ENCODE measurements at regions not wholly inside any gene's neighbourhood (a gene's known extent, or its start where the extent isn't known, plus 50 kb on each side); places are given as distances from the start of the nearest gene placed in this dataset.
"Not testable (repeated sequence)": the region's sequence is repeated elsewhere in the genome, so short reads cannot be mapped to it uniquely, and the experiment has no call there.

DNA sequence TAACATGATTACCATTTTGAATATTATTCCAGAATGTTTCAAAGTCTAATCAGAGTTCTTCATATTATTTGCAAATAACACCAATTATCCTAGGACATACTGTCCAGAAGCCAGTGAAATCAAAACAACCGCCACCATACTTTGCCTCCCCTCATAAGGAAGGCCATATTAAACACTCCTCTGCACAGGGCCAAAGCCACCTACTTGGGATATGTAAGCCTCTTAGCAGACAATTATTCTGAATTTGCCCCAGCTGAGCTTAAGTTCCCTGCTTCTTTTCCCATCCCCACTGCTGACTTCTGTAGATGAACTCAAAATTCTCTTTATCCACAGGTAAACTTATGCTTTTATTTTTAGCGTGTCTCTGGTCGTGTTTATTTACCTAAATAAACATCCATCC lies 374.0 kb downstream of the KIF2B start:
- Histone ChIP-seq H3K4me3 (ENCODE audit: low read depth, low read length) (no peak overlapping the region), H3K9ac (no peak overlapping the region), H3K4me1 (no peaks in the 10 kb centered on the region), H3K9me3 (ENCODE audit: control insufficient read depth, low read length) (no peaks in the 10 kb centered on the region), H3K4me2 (ENCODE audit: low read length) (no peak overlapping the region), H3K79me2 (no peaks in the 10 kb centered on the region), H3K36me3 (ENCODE audit: control insufficient read depth, insufficient read depth, low read length) (no peaks in the 10 kb centered on the region), H3K27me3 (ENCODE audit: control insufficient read depth, insufficient read depth, low read length) (no peaks in the 10 kb centered on the region), H2AFZ (no peak overlapping the region), H3K27ac (no peak overlapping the region)
- TF ChIP-seq, protein P1, sequence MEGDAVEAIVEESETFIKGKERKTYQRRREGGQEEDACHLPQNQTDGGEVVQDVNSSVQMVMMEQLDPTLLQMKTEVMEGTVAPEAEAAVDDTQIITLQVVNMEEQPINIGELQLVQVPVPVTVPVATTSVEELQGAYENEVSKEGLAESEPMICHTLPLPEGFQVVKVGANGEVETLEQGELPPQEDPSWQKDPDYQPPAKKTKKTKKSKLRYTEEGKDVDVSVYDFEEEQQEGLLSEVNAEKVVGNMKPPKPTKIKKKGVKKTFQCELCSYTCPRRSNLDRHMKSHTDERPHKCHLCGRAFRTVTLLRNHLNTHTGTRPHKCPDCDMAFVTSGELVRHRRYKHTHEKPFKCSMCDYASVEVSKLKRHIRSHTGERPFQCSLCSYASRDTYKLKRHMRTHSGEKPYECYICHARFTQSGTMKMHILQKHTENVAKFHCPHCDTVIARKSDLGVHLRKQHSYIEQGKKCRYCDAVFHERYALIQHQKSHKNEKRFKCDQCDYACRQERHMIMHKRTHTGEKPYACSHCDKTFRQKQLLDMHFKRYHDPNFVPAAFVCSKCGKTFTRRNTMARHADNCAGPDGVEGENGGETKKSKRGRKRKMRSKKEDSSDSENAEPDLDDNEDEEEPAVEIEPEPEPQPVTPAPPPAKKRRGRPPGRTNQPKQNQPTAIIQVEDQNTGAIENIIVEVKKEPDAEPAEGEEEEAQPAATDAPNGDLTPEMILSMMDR (IDR thresholded peaks at IDR 0.05) = no peak

DNA sequence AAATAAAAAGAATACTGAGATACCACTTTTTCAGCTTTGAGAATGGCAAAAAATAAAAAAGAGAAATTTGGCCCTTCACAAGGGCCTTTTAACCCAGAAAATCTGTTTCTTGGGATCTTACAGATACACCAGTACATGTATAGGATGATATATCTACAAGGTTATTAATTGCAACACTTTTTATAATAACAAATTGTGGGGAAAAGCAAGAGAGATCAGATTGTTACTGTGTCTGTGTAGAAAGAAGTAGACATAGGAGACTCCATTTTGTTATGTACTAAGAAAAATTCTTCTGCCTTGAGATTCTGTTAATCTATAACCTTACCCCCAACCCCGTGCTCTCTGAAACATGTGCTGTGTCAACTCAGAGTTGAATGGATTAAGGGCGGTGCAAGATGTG lies 378.7 kb downstream of the KIF2B start:
- not testable (repeated sequence) for H3K27me3 ChIP-seq (ENCODE audit: control insufficient read depth, insufficient read depth, low read length); H3K9ac ChIP-seq; H3K36me3 ChIP-seq (ENCODE audit: control insufficient read depth, insufficient read depth, low read length); H3K4me2 ChIP-seq (ENCODE audit: low read length); H3K9me3 ChIP-seq (ENCODE audit: control insufficient read depth, low read length); H3K4me3 ChIP-seq (ENCODE audit: low read depth, low read length); H3K79me2 ChIP-seq; H3K27ac ChIP-seq; H3K4me1 ChIP-seq; H2AFZ ChIP-seq

DNA sequence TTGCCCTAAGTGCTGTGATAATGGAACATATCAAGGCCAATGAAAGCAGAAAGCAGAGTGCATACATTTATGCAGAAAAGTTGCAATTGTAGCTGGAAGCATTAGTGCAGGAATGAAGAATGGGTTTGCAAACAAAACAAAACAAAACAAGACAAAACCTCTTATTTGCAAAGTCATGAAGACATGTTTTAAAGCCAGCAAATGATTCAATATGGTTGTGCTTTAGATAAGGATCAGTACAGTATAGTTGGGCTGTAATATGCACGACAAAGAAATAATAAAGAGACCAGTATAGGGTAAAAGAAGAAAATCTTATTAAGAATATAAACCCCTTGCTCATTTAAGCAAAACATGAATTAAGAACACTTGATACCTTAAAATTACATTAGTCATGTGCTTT lies 398.1 kb downstream of the KIF2B start:
- Histone ChIP-seq H3K27ac (no peak overlapping the region), H3K27me3 (ENCODE audit: control insufficient read depth, insufficient read depth, low read length) (no peaks in the 10 kb centered on the region), H3K4me3 (ENCODE audit: low read depth, low read length) (no peak overlapping the region), H3K4me1 (no peaks in the 10 kb centered on the region), H2AFZ (no peak overlapping the region), H3K36me3 (ENCODE audit: control insufficient read depth, insufficient read depth, low read length) (no peaks in the 10 kb centered on the region), H3K9ac (no peak overlapping the region), H3K4me2 (ENCODE audit: low read length) (no peak overlapping the region), H3K79me2 (no peaks in the 10 kb centered on the region), H3K9me3 (ENCODE audit: control insufficient read depth, low read length) (no peaks in the 10 kb centered on the region)
- TF ChIP-seq, protein P1 (IDR thresholded peaks at IDR 0.05) = no peak

DNA sequence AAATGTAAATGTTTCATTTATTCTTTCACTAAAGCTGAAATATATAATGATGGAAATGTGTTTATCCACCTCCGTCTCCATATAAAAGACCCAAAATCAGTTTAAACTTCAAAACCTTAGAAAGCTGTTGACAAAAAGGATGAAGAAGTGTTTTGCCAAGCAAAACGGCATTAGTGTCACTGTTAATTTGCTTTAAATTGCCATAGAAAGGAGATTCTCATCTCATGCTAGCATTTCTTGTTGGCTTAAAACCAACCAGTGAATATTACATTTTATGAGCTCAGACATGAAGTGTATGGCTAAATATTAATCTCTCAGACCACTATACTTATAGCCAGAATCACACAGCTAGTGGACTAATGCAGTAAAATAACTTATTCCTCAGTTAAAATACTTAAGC lies 398.8 kb downstream of the KIF2B start:
- H3K36me3 ChIP-seq (ENCODE audit: control insufficient read depth, insufficient read depth, low read length) = no peaks in the 10 kb centered on the region
- H3K27ac ChIP-seq = no peak overlapping the region
- H3K9me3 ChIP-seq (ENCODE audit: control insufficient read depth, low read length) = no peaks in the 10 kb centered on the region
- no peaks in the 10 kb centered on the region for H3K4me1 ChIP-seq
- no peak overlapping the region for H3K4me2 ChIP-seq (ENCODE audit: low read length)
- TF ChIP-seq, protein P1 (IDR thresholded peaks at IDR 0.05) = no peak
- H2AFZ ChIP-seq = no peak overlapping the region
- H3K79me2 ChIP-seq = no peaks in the 10 kb centered on the region
- H3K4me3 ChIP-seq (ENCODE audit: low read depth, low read length) = no peak overlapping the region
- no peak overlapping the region for H3K9ac ChIP-seq
- no peaks in the 10 kb centered on the region for H3K27me3 ChIP-seq (ENCODE audit: control insufficient read depth, insufficient read depth, low read length)

DNA sequence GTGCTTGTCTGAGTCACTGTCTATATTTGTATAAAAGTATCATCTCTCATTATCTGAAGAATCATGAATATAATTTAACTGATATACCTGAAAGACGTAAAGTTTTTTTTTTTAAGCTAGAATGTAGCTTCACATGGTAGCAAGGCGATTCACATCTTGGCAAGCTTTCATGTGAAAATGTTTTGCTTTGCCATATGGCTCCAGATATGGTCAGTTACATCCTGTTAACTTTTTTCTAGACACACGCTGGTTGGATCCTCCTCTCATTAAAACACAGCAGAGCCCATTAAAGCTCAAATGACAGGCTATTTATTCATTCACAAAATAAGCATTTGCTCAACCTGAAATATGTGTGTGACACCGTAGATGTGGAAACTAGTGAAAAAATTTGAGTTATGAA lies 412.8 kb downstream of the KIF2B start:
- no peaks in the 10 kb centered on the region for H3K79me2 ChIP-seq
- H3K4me1 ChIP-seq = no peaks in the 10 kb centered on the region
- no peaks in the 10 kb centered on the region for H3K27me3 ChIP-seq (ENCODE audit: control insufficient read depth, insufficient read depth, low read length)
- no peaks in the 10 kb centered on the region for H3K9me3 ChIP-seq (ENCODE audit: control insufficient read depth, low read length)
- H3K4me2 ChIP-seq (ENCODE audit: low read length) = no peak overlapping the region
- H3K4me3 ChIP-seq (ENCODE audit: low read depth, low read length) = no peak overlapping the region
- no peak overlapping the region for H3K9ac ChIP-seq
- no peaks in the 10 kb centered on the region for H3K36me3 ChIP-seq (ENCODE audit: control insufficient read depth, insufficient read depth, low read length)
- TF ChIP-seq, protein P1 (IDR thresholded peaks at IDR 0.05) = no peak
- H2AFZ ChIP-seq = no peak overlapping the region
- no peak overlapping the region for H3K27ac ChIP-seq

All from parathyroid adenoma (tissue), 2 donors.